ENCODE measurements at regions not wholly inside any gene's neighbourhood (a gene's known extent, or its start where the extent isn't known, plus 50 kb on each side); places are given as distances from the start of the nearest gene placed in this dataset.
A peak's percentile ranks its signal among the peaks of the same experiment; 100 is the strongest.

GRCh38 chr15:68489421-68489820 lies 57.5 kb upstream of the ITGA11 start:
- TF ChIP-seq POLR2A (IDR thresholded peaks at IDR 0.05) (no peak), CTCF (IDR thresholded peaks at IDR 0.05 in 4 of 5, conservative IDR thresholded peaks at IDR 0.05 in 1 of 5) (no peak)
- no peak overlapping the region for H3K4me3 ChIP-seq
- intact Hi-C loops (cut with DNase I; ENCODE audit: low total_unique reads) = no loop called here

GRCh38 chr15:68491415-68492106 lies 59.6 kb upstream of the ITGA11 start:
- intact Hi-C loops (cut with DNase I; ENCODE audit: low total_unique reads) = no loop called here
- no peaks in the 10 kb centered on the region for H3K9me3 ChIP-seq
- ATAC-seq (no peak), DNase-seq (no peak)
- no peaks in the 10 kb centered on the region for H3K4me1 ChIP-seq
- no peak overlapping the region for H3K4me3 ChIP-seq
- no peak overlapping the region for H3K27ac ChIP-seq
- peaks cover 0 to 15% (median 3%) of the 10 kb centered on the region in 3 donors for H3K27me3 ChIP-seq
- no peak for TF ChIP-seq CTCF (IDR thresholded peaks at IDR 0.05 in 4 of 5, conservative IDR thresholded peaks at IDR 0.05 in 1 of 5)
- no peak for TF ChIP-seq POLR2A (IDR thresholded peaks at IDR 0.05)
- in situ Hi-C loops (cut with MboI; ENCODE audit: low sequenced_read_pairs in 4 of 4) = no loop called here
- no peaks in the 10 kb centered on the region for H3K36me3 ChIP-seq

More at GRCh38 chr15:68489421-68489820, 57.5 kb upstream of the ITGA11 start:
- H3K27me3 ChIP-seq = peaks cover 3 to 16% (median 13%) of the 10 kb centered on the region in 3 donors
- no peak for DNase-seq
- in situ Hi-C loops (cut with MboI; ENCODE audit: low sequenced_read_pairs in 4 of 4) = no loop called here
- no peaks in the 10 kb centered on the region for H3K36me3 ChIP-seq
- no peak for ATAC-seq
- no peaks in the 10 kb centered on the region for H3K9me3 ChIP-seq
- H3K27ac ChIP-seq = no peak overlapping the region
- H3K4me1 ChIP-seq = no peaks in the 10 kb centered on the region

- DNase-seq = peak in 1 of 2 donors; percentile 53
- in situ Hi-C loops (cut with MboI; ENCODE audit: low sequenced_read_pairs in 4 of 4) = no loop called here
- intact Hi-C loops (cut with DNase I; ENCODE audit: low total_unique reads) = no loop called here
Measured at GRCh38 chr15:68492855-68493254, 60.9 kb upstream of the ITGA11 start.

GRCh38 chr15:68493629-68494028 lies 61.7 kb upstream of the ITGA11 start:
- Histone ChIP-seq H3K4me1 (no peaks in the 10 kb centered on the region), H3K9me3 (no peaks in the 10 kb centered on the region), H3K27ac (no peak overlapping the region), H3K4me3 (no peak overlapping the region), H3K36me3 (no peaks in the 10 kb centered on the region), H3K27me3 (peaks cover 0 to 15% (median 0%) of the 10 kb centered on the region in 3 donors)
- no peak for ATAC-seq
- DNase-seq = no peak
- in situ Hi-C loops (cut with MboI; ENCODE audit: low sequenced_read_pairs in 4 of 4) = no loop called here
- intact Hi-C loops (cut with DNase I; ENCODE audit: low total_unique reads) = no loop called here
- TF ChIP-seq CTCF (IDR thresholded peaks at IDR 0.05 in 4 of 5, conservative IDR thresholded peaks at IDR 0.05 in 1 of 5) = no peak
- TF ChIP-seq POLR2A (IDR thresholded peaks at IDR 0.05) = no peak

More at GRCh38 chr15:68492855-68493254, 60.9 kb upstream of the ITGA11 start:
- Histone ChIP-seq H3K4me3 (no peak overlapping the region), H3K27me3 (peaks cover 0 to 15% (median 0%) of the 10 kb centered on the region in 3 donors), H3K4me1 (no peaks in the 10 kb centered on the region), H3K27ac (no peak overlapping the region), H3K9me3 (no peaks in the 10 kb centered on the region), H3K36me3 (no peaks in the 10 kb centered on the region)
- peak; percentile 58 to 67 for ATAC-seq
- TF ChIP-seq CTCF (IDR thresholded peaks at IDR 0.05 in 4 of 5, conservative IDR thresholded peaks at IDR 0.05 in 1 of 5) (no peak), POLR2A (IDR thresholded peaks at IDR 0.05) (no peak)
